Heart right ventricle (tissue), 16 donors: ENCODE measurements at regions not wholly inside any gene's neighbourhood (a gene's known extent, or its start where the extent isn't known, plus 50 kb on each side); places are given as distances from the start of the nearest gene placed in this dataset.

Experiments used
- ATAC-seq, 8 donors: fragments of 200-7000 bp; cut with Tn5 transposase; one replicate each; pipeline ENCODE4 v1.9.1; 2020; ENCODE audit warnings: mild to moderate bottlenecking in 8 of 8, moderate library complexity in 8 of 8, moderate number of reproducible peaks in 1 of 8
- DNase-seq, 2 donors: peaks; one replicate each; pipeline ENCODE4 v3.0.0-alpha.2; 2020
- H3K27ac ChIP-seq, 10 donors: fragments of 200-600 bp; sonication (generic) in 2 of 10; one replicate each; pipeline versions ENCODE4 v1.5.0 to v1.8.0; 2020 to 2022; ENCODE audit warnings: mild to moderate bottlenecking in 3 of 10
- H3K27me3 ChIP-seq, 7 donors: fragments of 200-600 bp; one replicate each; pipeline ENCODE4 v1.8.0; 2021 to 2022; ENCODE audit warnings: mild to moderate bottlenecking in 2 of 7
- H3K36me3 ChIP-seq, 9 donors: fragments of 200-600 bp; sonication (generic) in 1 of 9; one replicate each; pipeline versions ENCODE4 v1.5.0 to v1.8.0; 2020 to 2022; ENCODE audit warnings: mild to moderate bottlenecking in 2 of 9
- H3K4me1 ChIP-seq, 9 donors: fragments of 200-600 bp; sonication (generic) in 1 of 9; one replicate each; pipeline versions ENCODE4 v1.5.0 to v1.8.0; 2020 to 2022; ENCODE audit warnings: mild to moderate bottlenecking in 4 of 9
- H3K4me3 ChIP-seq, 10 donors: fragments of 200-600 bp; sonication (generic) in 2 of 10; one replicate each; pipeline versions ENCODE4 v1.5.0 to v1.8.0; 2020 to 2022; ENCODE audit warnings: mild to moderate bottlenecking in 7 of 10, moderate library complexity in 2 of 10
- H3K9me3 ChIP-seq, 11 donors: fragments of 200-600 bp in 10 of 11; sonication (generic) in 2 of 11; one replicate each; pipeline versions ENCODE4 v1.5.0 to v1.8.0; 2013 to 2022; ENCODE audit warnings: mild to moderate bottlenecking in 2 of 11, control low read depth in 1 of 11, moderate library complexity in 1 of 11
- CTCF ChIP-seq, 9 donors: fragments of 200-600 bp; sonication (generic) in 2 of 9; IDR thresholded peaks; one replicate each; pipeline versions ENCODE4 v1.5.0 to v1.8.0; 2021 to 2022; ENCODE audit warnings: antibody characterized with exemption in 9 of 9, mild to moderate bottlenecking in 5 of 9, moderate library complexity in 1 of 9
- WGBS, 2 donors: extraction: QIAGEN DNeasy Blood & Tissue Kit; methylation state at CpG; one replicate each; pipeline ENCODE4 v1.1.7; 2013; ENCODE audit warnings: inconsistent platforms in 1 of 2; 5-methylcytosine and 5-hydroxymethylcytosine counted together
- intact Hi-C, 10 donors: fragments of 100-400 bp; cut with DNase I; formaldehyde crosslinking; loops; one replicate each; pipeline versions ENCODE4 v1.11.1 to v1.14.2; 2022
- donor health status: Arrhythmogenic right ventricular cardiomyopathy.
- donor health status: ischemic (EF 13 %, LVEDD 7.1; RV severe dilation, severe dysfunction).
- donor health status: healthy with polysubstance abuse.
- donor health status: DM: no; HTN: yes; CAD: no.
- donor health status: DM: no; HTN: no; CAD: no.
- donor health status: ischemic (EF 25% LVEDD 6.9; RV normal size, moderate dysfunction).
- donor health status: ischemic (EF 25% LVEDD 5.7; RV mildly dilated, moderate dysfunction).
- donor health status: healthy.
- donor health status: DM: yes; HTN: yes; CAD: no.
- donor health status: Ischemic cardiomyopathy.
- donor health status: ischemic (EF 35%, LVEDD 5.7; RV mildly dilated, moderate dysfunction).
- donor health status: nonischemic (EF 11% LVEDD 7.7; RV severe dilation, severe dysfunction).
- donor health status: DM: yes; HTN: yes; CAD: no.
- donor health status: PGD.
- donor health status: ischemic (EF 29% LVEDD 5.4; RV normal size, mild dysfunction).
- donor health status: nonischemic (EF 23%, LVEDD 6.1; RV moderate dilation, normal function).

- intact Hi-C loops = no loop called here
- H3K9me3 ChIP-seq = peaks cover 0 to 25% (median 0%) of the 10 kb centered on the region in 11 donors
- 93 to 94% methylated on average over 4 of the region's 4 CpGs for WGBS, 2 donors
Measured at GRCh38 chr5:124584991-124585715, 161.3 kb downstream of the ZNF608 start.

GRCh38 chr5:124583469-124584350, 162.7 kb downstream of the ZNF608 start:
- H3K36me3 ChIP-seq = no peaks in the 10 kb centered on the region
- no peak for ATAC-seq
- 91% methylated on average over 7 of the region's 7 CpGs for WGBS, 2 donors
- no peaks in the 10 kb centered on the region for H3K27me3 ChIP-seq
- no peak overlapping the region for H3K4me3 ChIP-seq
- no peaks in the 10 kb centered on the region for H3K4me1 ChIP-seq
- peaks cover 0 to 25% (median 0%) of the 10 kb centered on the region in 11 donors for H3K9me3 ChIP-seq
- DNase-seq = no peak
- H3K27ac ChIP-seq = no peak overlapping the region
- intact Hi-C loops = no loop called here
- no peak for TF ChIP-seq CTCF (IDR thresholded peaks at IDR 0.05)

More at GRCh38 chr5:124584991-124585715, 161.3 kb downstream of the ZNF608 start:
- Histone ChIP-seq H3K36me3 (no peaks in the 10 kb centered on the region), H3K27ac (no peak overlapping the region), H3K4me1 (no peaks in the 10 kb centered on the region), H3K27me3 (no peaks in the 10 kb centered on the region), H3K4me3 (no peak overlapping the region)
- no peak for DNase-seq
- TF ChIP-seq CTCF (IDR thresholded peaks at IDR 0.05) = no peak
- ATAC-seq = no peak

DNA sequence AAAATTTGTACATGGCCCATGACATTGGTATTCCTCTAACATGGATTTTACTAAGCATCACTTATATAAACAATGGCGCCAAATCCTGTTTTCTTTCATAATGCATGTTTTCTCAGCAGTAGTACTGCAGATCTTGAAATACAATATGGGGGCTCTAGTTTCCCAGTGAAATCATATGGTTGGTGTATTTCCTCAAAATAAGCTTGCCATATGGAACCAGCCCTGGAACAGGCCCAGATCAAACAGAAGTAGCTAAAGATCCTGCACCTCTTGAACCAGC, 163.9 kb downstream of the ZNF608 start:
- no peaks in the 10 kb centered on the region for H3K4me1 ChIP-seq
- intact Hi-C loops = no loop called here
- WGBS, 2 donors = 100% methylated on average over 1 of the region's 1 CpG
- H3K36me3 ChIP-seq = no peaks in the 10 kb centered on the region
- H3K4me3 ChIP-seq = no peak overlapping the region
- H3K27ac ChIP-seq = no peak overlapping the region
- no peaks in the 10 kb centered on the region for H3K27me3 ChIP-seq
- ATAC-seq (no peak), DNase-seq (no peak)
- peaks cover 0 to 25% (median 0%) of the 10 kb centered on the region in 11 donors for H3K9me3 ChIP-seq
- no peak for TF ChIP-seq CTCF (IDR thresholded peaks at IDR 0.05)

DNA sequence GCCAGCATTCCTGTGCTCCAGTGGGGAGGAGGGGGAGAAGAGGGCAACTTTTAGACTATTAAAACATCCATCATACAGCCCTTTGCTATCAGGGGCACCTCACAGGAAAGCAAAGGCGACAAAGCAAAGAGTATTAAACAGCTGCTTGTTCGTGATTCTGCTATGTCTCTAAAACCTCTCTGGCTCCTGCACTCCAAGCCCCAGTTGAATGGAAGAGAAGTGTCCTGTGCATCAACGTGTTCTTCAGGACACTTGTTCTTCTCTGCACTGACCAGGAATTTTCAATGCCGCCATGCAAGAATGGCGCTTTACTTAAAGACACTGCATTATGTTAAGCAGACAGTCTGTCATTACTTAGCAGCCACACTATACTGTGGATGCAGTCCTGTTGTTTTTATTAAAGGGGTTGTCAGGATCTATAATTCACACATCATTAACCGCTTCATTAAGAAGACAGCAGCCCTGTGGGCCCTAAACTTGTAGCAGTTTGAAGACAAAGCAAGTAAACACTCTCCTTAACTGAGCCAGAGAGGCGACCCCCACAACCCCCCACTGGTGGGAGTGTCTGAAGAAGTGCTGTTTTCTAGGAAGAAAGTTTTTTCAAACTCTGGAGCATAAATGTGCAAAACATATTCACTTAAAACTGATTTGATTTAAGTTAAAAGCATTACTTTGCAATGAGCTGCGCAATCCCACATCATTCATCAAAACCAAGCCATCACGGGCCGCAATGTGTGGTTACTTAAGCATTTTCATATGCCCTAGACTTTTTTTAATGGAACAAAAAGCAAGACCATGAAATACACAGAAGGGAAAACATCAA, 164.5 kb downstream of the ZNF608 start:
- 92 to 94% methylated on average over 10 of the region's 10 CpGs for WGBS, 2 donors
- Histone ChIP-seq H3K27ac (no peak overlapping the region), H3K36me3 (no peaks in the 10 kb centered on the region), H3K4me1 (no peaks in the 10 kb centered on the region), H3K27me3 (no peaks in the 10 kb centered on the region), H3K4me3 (no peak overlapping the region), H3K9me3 (peaks cover 0 to 25% (median 0%) of the 10 kb centered on the region in 11 donors)
- no peak for ATAC-seq
- TF ChIP-seq CTCF (IDR thresholded peaks at IDR 0.05) = no peak
- no peak for DNase-seq
- intact Hi-C loops = no loop called here
